ENCODE measurements at regions not wholly inside any gene's neighbourhood (a gene's known extent, or its start where the extent isn't known, plus 50 kb on each side); places are given as distances from the start of the nearest gene placed in this dataset.

GRCh38 chr4:148834804-148835631 lies 392.8 kb upstream of the NR3C2 start:
- Mint-ChIP-seq H3K27me3 (no peaks in the 10 kb centered on the region), H3K4me3 (peak overlapping the region; percentile 14), H3K4me1 (peaks cover 22% of the 10 kb centered on the region), H3K9me3 (peaks cover 7% of the 10 kb centered on the region), H3K36me3 (no peaks in the 10 kb centered on the region), H3K27ac (peak overlapping the region; percentile 35)
- peak; percentile 72 for ATAC-seq

- H3K27me3 Mint-ChIP-seq, result no peaks in the 10 kb centered on the region
Measured at GRCh38 chr4:148831945-148832344, 389.7 kb upstream of the NR3C2 start.

GRCh38 chr4:148828291-148828690 lies 386.1 kb upstream of the NR3C2 start:
- H3K4me3 Mint-ChIP-seq, result no peak overlapping the region
- H3K27ac Mint-ChIP-seq, result no peak overlapping the region
- H3K27me3 Mint-ChIP-seq, result no peaks in the 10 kb centered on the region
- H3K36me3 Mint-ChIP-seq, result no peaks in the 10 kb centered on the region
- no peak for ATAC-seq
- peaks cover 5% of the 10 kb centered on the region for H3K4me1 Mint-ChIP-seq
- peaks cover 6% of the 10 kb centered on the region for H3K9me3 Mint-ChIP-seq

More at GRCh38 chr4:148831945-148832344, 389.7 kb upstream of the NR3C2 start:
- Mint-ChIP-seq H3K4me1 (peaks cover 22% of the 10 kb centered on the region), H3K36me3 (no peaks in the 10 kb centered on the region), H3K4me3 (no peak overlapping the region), H3K9me3 (peaks cover 10% of the 10 kb centered on the region), H3K27ac (no peak overlapping the region)
- no peak for ATAC-seq

GRCh38 chr4:148827781-148828180 lies 385.6 kb upstream of the NR3C2 start:
- ATAC-seq, result no peak
- Mint-ChIP-seq H3K27me3 (no peaks in the 10 kb centered on the region), H3K4me3 (no peak overlapping the region), H3K9me3 (peaks cover 3% of the 10 kb centered on the region), H3K4me1 (peaks cover under 1% of the 10 kb centered on the region), H3K36me3 (no peaks in the 10 kb centered on the region), H3K27ac (no peak overlapping the region)

GRCh38 chr4:148823419-148823769 lies 381.2 kb upstream of the NR3C2 start:
- Mint-ChIP-seq H3K4me1 (no peaks in the 10 kb centered on the region), H3K4me3 (no peak overlapping the region), H3K27ac (no peak overlapping the region), H3K9me3 (no peaks in the 10 kb centered on the region), H3K27me3 (no peaks in the 10 kb centered on the region), H3K36me3 (no peaks in the 10 kb centered on the region)
- no peak for ATAC-seq

GRCh38 chr4:148822572-148823418 lies 380.6 kb upstream of the NR3C2 start:
- H3K4me1 Mint-ChIP-seq, result no peaks in the 10 kb centered on the region
- H3K36me3 Mint-ChIP-seq, result no peaks in the 10 kb centered on the region
- ATAC-seq, result no peak
- no peak overlapping the region for H3K27ac Mint-ChIP-seq
- H3K27me3 Mint-ChIP-seq, result no peaks in the 10 kb centered on the region
- H3K4me3 Mint-ChIP-seq, result no peak overlapping the region
- H3K9me3 Mint-ChIP-seq, result no peaks in the 10 kb centered on the region

- H3K9me3 Mint-ChIP-seq, result peaks cover 4% of the 10 kb centered on the region
- H3K27ac Mint-ChIP-seq, result no peak overlapping the region
- H3K4me3 Mint-ChIP-seq, result no peak overlapping the region
- H3K4me1 Mint-ChIP-seq, result no peaks in the 10 kb centered on the region
- no peak for ATAC-seq
- H3K27me3 Mint-ChIP-seq, result no peaks in the 10 kb centered on the region
- no peaks in the 10 kb centered on the region for H3K36me3 Mint-ChIP-seq
Measured at GRCh38 chr4:148814030-148814429, 371.8 kb upstream of the NR3C2 start.

- H3K27me3 Mint-ChIP-seq, result no peaks in the 10 kb centered on the region
- peaks cover 4% of the 10 kb centered on the region for H3K9me3 Mint-ChIP-seq
- no peaks in the 10 kb centered on the region for H3K4me1 Mint-ChIP-seq
- ATAC-seq, result no peak
- no peak overlapping the region for H3K4me3 Mint-ChIP-seq
- H3K36me3 Mint-ChIP-seq, result no peaks in the 10 kb centered on the region
- H3K27ac Mint-ChIP-seq, result no peak overlapping the region
Measured at GRCh38 chr4:148813289-148813688, 371.1 kb upstream of the NR3C2 start.

- Mint-ChIP-seq H3K27me3 (no peaks in the 10 kb centered on the region), H3K9me3 (peaks cover 4% of the 10 kb centered on the region), H3K4me3 (no peak overlapping the region), H3K36me3 (no peaks in the 10 kb centered on the region), H3K4me1 (no peaks in the 10 kb centered on the region), H3K27ac (no peak overlapping the region)
- ATAC-seq, result no peak
Measured at GRCh38 chr4:148812101-148812500, 369.9 kb upstream of the NR3C2 start.

- H3K4me1 Mint-ChIP-seq, result no peaks in the 10 kb centered on the region
- no peaks in the 10 kb centered on the region for H3K9me3 Mint-ChIP-seq
- ATAC-seq, result no peak
- H3K4me3 Mint-ChIP-seq, result no peak overlapping the region
- no peaks in the 10 kb centered on the region for H3K36me3 Mint-ChIP-seq
- no peaks in the 10 kb centered on the region for H3K27me3 Mint-ChIP-seq
- H3K27ac Mint-ChIP-seq, result no peak overlapping the region
Measured at GRCh38 chr4:148810461-148810860, 368.2 kb upstream of the NR3C2 start.

GRCh38 chr4:148808416-148808815 lies 366.2 kb upstream of the NR3C2 start:
- no peaks in the 10 kb centered on the region for H3K9me3 Mint-ChIP-seq
- H3K27ac Mint-ChIP-seq, result no peak overlapping the region
- H3K4me3 Mint-ChIP-seq, result no peak overlapping the region
- H3K4me1 Mint-ChIP-seq, result no peaks in the 10 kb centered on the region
- no peaks in the 10 kb centered on the region for H3K27me3 Mint-ChIP-seq
- ATAC-seq, result no peak
- no peaks in the 10 kb centered on the region for H3K36me3 Mint-ChIP-seq

- Mint-ChIP-seq H3K4me3 (no peak overlapping the region), H3K9me3 (no peaks in the 10 kb centered on the region), H3K36me3 (no peaks in the 10 kb centered on the region), H3K27ac (no peak overlapping the region), H3K27me3 (no peaks in the 10 kb centered on the region), H3K4me1 (no peaks in the 10 kb centered on the region)
- no peak for ATAC-seq
Measured at GRCh38 chr4:148800940-148801339, 358.7 kb upstream of the NR3C2 start.

- H3K9me3 Mint-ChIP-seq, result no peaks in the 10 kb centered on the region
- H3K36me3 Mint-ChIP-seq, result no peaks in the 10 kb centered on the region
- no peak for ATAC-seq
- H3K27ac Mint-ChIP-seq, result no peak overlapping the region
- H3K4me1 Mint-ChIP-seq, result no peaks in the 10 kb centered on the region
- H3K4me3 Mint-ChIP-seq, result no peak overlapping the region
- H3K27me3 Mint-ChIP-seq, result no peaks in the 10 kb centered on the region
Measured at GRCh38 chr4:148800336-148800885, 358.2 kb upstream of the NR3C2 start.

- Mint-ChIP-seq H3K36me3 (no peaks in the 10 kb centered on the region), H3K27ac (no peak overlapping the region), H3K27me3 (no peaks in the 10 kb centered on the region), H3K4me1 (no peaks in the 10 kb centered on the region), H3K9me3 (no peaks in the 10 kb centered on the region), H3K4me3 (no peak overlapping the region)
- ATAC-seq, result no peak
Measured at GRCh38 chr4:148795156-148795864, 353.1 kb upstream of the NR3C2 start.

- no peaks in the 10 kb centered on the region for H3K36me3 Mint-ChIP-seq
- H3K9me3 Mint-ChIP-seq, result no peaks in the 10 kb centered on the region
- H3K4me1 Mint-ChIP-seq, result no peaks in the 10 kb centered on the region
- H3K4me3 Mint-ChIP-seq, result no peak overlapping the region
- H3K27me3 Mint-ChIP-seq, result no peaks in the 10 kb centered on the region
- no peak overlapping the region for H3K27ac Mint-ChIP-seq
- ATAC-seq, result no peak
Measured at GRCh38 chr4:148793221-148793620, 351.0 kb upstream of the NR3C2 start.

Data from stimulated activated memory B cell treated with anti-CD40 and anti-IgM and Interleukin-4, amounts not matched to agents 10 μg/mL and 1 μg/mL and 100 μg/mL, for 72 hours (primary cell).